ENCODE measurements at regions not wholly inside any gene's neighbourhood (a gene's known extent, or its start where the extent isn't known, plus 50 kb on each side); places are given as distances from the start of the nearest gene placed in this dataset.

GRCh38 chr2:238553159-238553558 lies 126.4 kb downstream of the ASB1 start:
- no peak overlapping the region for H3K4me3 ChIP-seq (ENCODE audit: low read length)
- no peaks in the 10 kb centered on the region for H3K9me3 ChIP-seq (replicated peaks; ENCODE audit: low read length)
- no peaks in the 10 kb centered on the region for H3K36me3 ChIP-seq (ENCODE audit: insufficient read depth, low read length)
- no peak overlapping the region for H3K4me2 ChIP-seq (ENCODE audit: low read length)
- H3K4me1 ChIP-seq (ENCODE audit: control insufficient read depth, insufficient read depth, low read length), result no peaks in the 10 kb centered on the region
- no peak overlapping the region for H3K9ac ChIP-seq (ENCODE audit: low read depth, low read length)
- peaks cover 19% of the 10 kb centered on the region for H3K27me3 ChIP-seq (ENCODE audit: control insufficient read depth, insufficient read depth, low read length)

GRCh38 chr2:238554468-238555315 lies 128.0 kb downstream of the ASB1 start:
- Histone ChIP-seq H3K4me2 (ENCODE audit: low read length) (no peak overlapping the region), H3K9ac (ENCODE audit: low read depth, low read length) (no peak overlapping the region), H3K36me3 (ENCODE audit: insufficient read depth, low read length) (no peaks in the 10 kb centered on the region), H3K4me3 (ENCODE audit: low read length) (no peak overlapping the region), H3K27me3 (ENCODE audit: control insufficient read depth, insufficient read depth, low read length) (peaks cover 19% of the 10 kb centered on the region), H3K4me1 (ENCODE audit: control insufficient read depth, insufficient read depth, low read length) (no peaks in the 10 kb centered on the region), H3K9me3 (replicated peaks; ENCODE audit: low read length) (no peaks in the 10 kb centered on the region)

GRCh38 chr2:238555786-238556542 lies 129.2 kb downstream of the ASB1 start:
- Histone ChIP-seq H3K9ac (ENCODE audit: low read depth, low read length) (no peak overlapping the region), H3K27me3 (ENCODE audit: control insufficient read depth, insufficient read depth, low read length) (peaks cover 25% of the 10 kb centered on the region), H3K36me3 (ENCODE audit: insufficient read depth, low read length) (no peaks in the 10 kb centered on the region), H3K4me1 (ENCODE audit: control insufficient read depth, insufficient read depth, low read length) (no peaks in the 10 kb centered on the region), H3K4me2 (ENCODE audit: low read length) (no peak overlapping the region), H3K9me3 (replicated peaks; ENCODE audit: low read length) (no peaks in the 10 kb centered on the region), H3K4me3 (ENCODE audit: low read length) (no peak overlapping the region)

GRCh38 chr2:238557431-238557830 lies 130.7 kb downstream of the ASB1 start:
- H3K4me3 ChIP-seq (ENCODE audit: low read length), result no peak overlapping the region
- H3K9me3 ChIP-seq (replicated peaks; ENCODE audit: low read length), result no peaks in the 10 kb centered on the region

GRCh38 chr2:238557936-238558335 lies 131.2 kb downstream of the ASB1 start:
- H3K9ac ChIP-seq (ENCODE audit: low read depth, low read length), result no peak overlapping the region
- H3K36me3 ChIP-seq (ENCODE audit: insufficient read depth, low read length), result no peaks in the 10 kb centered on the region
- H3K27me3 ChIP-seq (ENCODE audit: control insufficient read depth, insufficient read depth, low read length), result peaks cover 34% of the 10 kb centered on the region
- H3K4me2 ChIP-seq (ENCODE audit: low read length), result no peak overlapping the region
- no peaks in the 10 kb centered on the region for H3K9me3 ChIP-seq (replicated peaks; ENCODE audit: low read length)
- H3K4me3 ChIP-seq (ENCODE audit: low read length), result no peak overlapping the region
- H3K4me1 ChIP-seq (ENCODE audit: control insufficient read depth, insufficient read depth, low read length), result no peaks in the 10 kb centered on the region

More at GRCh38 chr2:238557431-238557830, 130.7 kb downstream of the ASB1 start:
- Histone ChIP-seq H3K9ac (ENCODE audit: low read depth, low read length) (no peak overlapping the region), H3K4me1 (ENCODE audit: control insufficient read depth, insufficient read depth, low read length) (no peaks in the 10 kb centered on the region), H3K4me2 (ENCODE audit: low read length) (no peak overlapping the region), H3K36me3 (ENCODE audit: insufficient read depth, low read length) (no peaks in the 10 kb centered on the region), H3K27me3 (ENCODE audit: control insufficient read depth, insufficient read depth, low read length) (peaks cover 29% of the 10 kb centered on the region)

- Histone ChIP-seq H3K27me3 (ENCODE audit: control insufficient read depth, insufficient read depth, low read length) (peaks cover 41% of the 10 kb centered on the region), H3K9me3 (replicated peaks; ENCODE audit: low read length) (no peaks in the 10 kb centered on the region), H3K36me3 (ENCODE audit: insufficient read depth, low read length) (no peaks in the 10 kb centered on the region), H3K9ac (ENCODE audit: low read depth, low read length) (no peak overlapping the region), H3K4me2 (ENCODE audit: low read length) (no peak overlapping the region), H3K4me1 (ENCODE audit: control insufficient read depth, insufficient read depth, low read length) (no peaks in the 10 kb centered on the region), H3K4me3 (ENCODE audit: low read length) (no peak overlapping the region)
Observed at GRCh38 chr2:238558456-238559099, 131.9 kb downstream of the ASB1 start.

GRCh38 chr2:238560234-238560633 lies 133.5 kb downstream of the ASB1 start:
- Histone ChIP-seq H3K4me3 (ENCODE audit: low read length) (no peak overlapping the region), H3K9me3 (replicated peaks; ENCODE audit: low read length) (no peaks in the 10 kb centered on the region), H3K27me3 (ENCODE audit: control insufficient read depth, insufficient read depth, low read length) (peaks cover 44% of the 10 kb centered on the region), H3K9ac (ENCODE audit: low read depth, low read length) (no peak overlapping the region), H3K36me3 (ENCODE audit: insufficient read depth, low read length) (no peaks in the 10 kb centered on the region), H3K4me1 (ENCODE audit: control insufficient read depth, insufficient read depth, low read length) (no peaks in the 10 kb centered on the region), H3K4me2 (ENCODE audit: low read length) (no peak overlapping the region)

GRCh38 chr2:238561230-238561629 lies 134.5 kb downstream of the ASB1 start:
- Histone ChIP-seq H3K4me2 (ENCODE audit: low read length) (no peak overlapping the region), H3K4me1 (ENCODE audit: control insufficient read depth, insufficient read depth, low read length) (no peaks in the 10 kb centered on the region), H3K9me3 (replicated peaks; ENCODE audit: low read length) (no peaks in the 10 kb centered on the region), H3K4me3 (ENCODE audit: low read length) (no peak overlapping the region), H3K27me3 (ENCODE audit: control insufficient read depth, insufficient read depth, low read length) (peaks cover 38% of the 10 kb centered on the region), H3K36me3 (ENCODE audit: insufficient read depth, low read length) (no peaks in the 10 kb centered on the region), H3K9ac (ENCODE audit: low read depth, low read length) (no peak overlapping the region)

GRCh38 chr2:238562446-238562845 lies 135.7 kb downstream of the ASB1 start:
- no peaks in the 10 kb centered on the region for H3K36me3 ChIP-seq (ENCODE audit: insufficient read depth, low read length)
- H3K4me1 ChIP-seq (ENCODE audit: control insufficient read depth, insufficient read depth, low read length), result no peaks in the 10 kb centered on the region
- H3K4me3 ChIP-seq (ENCODE audit: low read length), result no peak overlapping the region
- no peak overlapping the region for H3K9ac ChIP-seq (ENCODE audit: low read depth, low read length)
- H3K4me2 ChIP-seq (ENCODE audit: low read length), result no peak overlapping the region
- no peaks in the 10 kb centered on the region for H3K9me3 ChIP-seq (replicated peaks; ENCODE audit: low read length)
- H3K27me3 ChIP-seq (ENCODE audit: control insufficient read depth, insufficient read depth, low read length), result peaks cover 32% of the 10 kb centered on the region

GRCh38 chr2:238563551-238563950 lies 136.8 kb downstream of the ASB1 start:
- Histone ChIP-seq H3K4me2 (ENCODE audit: low read length) (no peak overlapping the region), H3K4me1 (ENCODE audit: control insufficient read depth, insufficient read depth, low read length) (no peaks in the 10 kb centered on the region), H3K4me3 (ENCODE audit: low read length) (no peak overlapping the region), H3K9me3 (replicated peaks; ENCODE audit: low read length) (no peaks in the 10 kb centered on the region), H3K36me3 (ENCODE audit: insufficient read depth, low read length) (no peaks in the 10 kb centered on the region), H3K27me3 (ENCODE audit: control insufficient read depth, insufficient read depth, low read length) (peaks cover 38% of the 10 kb centered on the region), H3K9ac (ENCODE audit: low read depth, low read length) (no peak overlapping the region)

GRCh38 chr2:238564286-238564920 lies 137.7 kb downstream of the ASB1 start:
- no peaks in the 10 kb centered on the region for H3K9me3 ChIP-seq (replicated peaks; ENCODE audit: low read length)
- H3K4me3 ChIP-seq (ENCODE audit: low read length), result no peak overlapping the region
- peaks cover 38% of the 10 kb centered on the region for H3K27me3 ChIP-seq (ENCODE audit: control insufficient read depth, insufficient read depth, low read length)
- H3K4me2 ChIP-seq (ENCODE audit: low read length), result no peak overlapping the region
- no peaks in the 10 kb centered on the region for H3K4me1 ChIP-seq (ENCODE audit: control insufficient read depth, insufficient read depth, low read length)
- no peaks in the 10 kb centered on the region for H3K36me3 ChIP-seq (ENCODE audit: insufficient read depth, low read length)
- no peak overlapping the region for H3K9ac ChIP-seq (ENCODE audit: low read depth, low read length)
